Tibial nerve (tissue), 4 donors: ENCODE measurements at regions not wholly inside any gene's neighbourhood (a gene's known extent, or its start where the extent isn't known, plus 50 kb on each side); places are given as distances from the start of the nearest gene placed in this dataset.
"Not testable (repeated sequence)": the region's sequence is repeated elsewhere in the genome, so short reads cannot be mapped to it uniquely, and the experiment has no call there.

ENCODE experiments used
- DNase-seq, 2 donors: peaks; one replicate each; pipeline ENCODE4 v3.0.0-alpha.2; 2019; ENCODE audit warnings: low spot score in 2 of 2
- H3K27ac ChIP-seq, 4 donors: fragments of 200-600 bp; sonication (generic) in 3 of 4; one replicate each; pipeline ENCODE4 v1.5.1; 2017 to 2019; ENCODE audit warnings: mild to moderate bottlenecking in 1 of 4
- H3K27me3 ChIP-seq, 2 donors: fragments of 200-600 bp; sonication (generic) in 1 of 2; one replicate each; pipeline versions ENCODE4 v1.5.1 to v1.6.0; 2017 to 2019
- H3K36me3 ChIP-seq, 3 donors: fragments of 200-600 bp; sonication (generic); one replicate each; pipeline ENCODE4 v1.5.1; 2018 to 2019
- H3K4me1 ChIP-seq, 4 donors: fragments of 200-600 bp; sonication (generic) in 3 of 4; one replicate each; pipeline ENCODE4 v1.5.1; 2017 to 2019
- H3K4me3 ChIP-seq, 4 donors: fragments of 200-600 bp; sonication (generic) in 3 of 4; one replicate each; pipeline ENCODE4 v1.5.1; 2017 to 2019; ENCODE audit warnings: mild to moderate bottlenecking in 1 of 4, moderate library complexity in 1 of 4
- H3K9me3 ChIP-seq, 4 donors: fragments of 200-600 bp; sonication (generic) in 3 of 4; one replicate each; pipeline ENCODE4 v1.5.1; 2017 to 2019
- CTCF ChIP-seq, 5 experiments: fragments of 200-600 bp in 3 of 5; fragments of 450-650 bp in 2 of 5; sonication (generic) in 3 of 5; IDR thresholded peaks; one replicate each; pipeline ENCODE4 v1.5.1; 2016 to 2019; ENCODE audit warnings: antibody characterized with exemption in 5 of 5, mild to moderate bottlenecking in 3 of 5, moderate library complexity in 2 of 5
- EP300 ChIP-seq, 2 donors: sonication (generic); formaldehyde crosslinking; IDR thresholded peaks; one replicate each; pipeline ENCODE4 v1.6.1; 2017; ENCODE audit warnings: antibody characterized with exemption in 2 of 2, mild to moderate bottlenecking in 1 of 2
- POLR2A ChIP-seq, 2 donors: fragments of 450-650 bp; IDR thresholded peaks; one replicate each; pipeline ENCODE4 v1.6.1; 2017; ENCODE audit warnings: antibody characterized with exemption in 2 of 2, mild to moderate bottlenecking in 2 of 2, moderate library complexity in 2 of 2
- WGBS, 2 donors: methylation state at CpG; one replicate each; pipeline ENCODE4 v1.1.5; 2018; 5-methylcytosine and 5-hydroxymethylcytosine counted together

GRCh38 chr9:101836021-101836420, 97.6 kb upstream of the GRIN3A start:
- H3K27ac ChIP-seq = no peak overlapping the region
- TF ChIP-seq EP300 (IDR thresholded peaks at IDR 0.05) (no peak), POLR2A (IDR thresholded peaks at IDR 0.05) (no peak), CTCF (IDR thresholded peaks at IDR 0.05) (no peak)
- no peaks in the 10 kb centered on the region for H3K36me3 ChIP-seq
- no peaks in the 10 kb centered on the region for H3K27me3 ChIP-seq
- WGBS, 2 donors = 39 to 53% methylated on average over 2 of the region's 2 CpGs
- peaks cover 0 to 4% (median 0%) of the 10 kb centered on the region in 4 donors for H3K9me3 ChIP-seq
- DNase-seq = no peak
- no peak overlapping the region for H3K4me3 ChIP-seq
- H3K4me1 ChIP-seq = no peaks in the 10 kb centered on the region

GRCh38 chr9:101832486-101832885, 94.0 kb upstream of the GRIN3A start:
- H3K4me3 ChIP-seq = no peak overlapping the region
- no peaks in the 10 kb centered on the region for H3K9me3 ChIP-seq
- no peak overlapping the region for H3K27ac ChIP-seq
- no peaks in the 10 kb centered on the region for H3K36me3 ChIP-seq
- DNase-seq = no peak
- TF ChIP-seq POLR2A (IDR thresholded peaks at IDR 0.05) = no peak
- TF ChIP-seq CTCF (IDR thresholded peaks at IDR 0.05) = no peak
- TF ChIP-seq EP300 (IDR thresholded peaks at IDR 0.05) = no peak
- no peaks in the 10 kb centered on the region for H3K27me3 ChIP-seq
- no peaks in the 10 kb centered on the region for H3K4me1 ChIP-seq

- H3K9me3 ChIP-seq = peaks cover 0 to 22% (median 0%) of the 10 kb centered on the region in 4 donors
- not testable (repeated sequence) for H3K27me3 ChIP-seq, H3K27ac ChIP-seq, H3K4me3 ChIP-seq, H3K4me1 ChIP-seq, DNase-seq, H3K36me3 ChIP-seq
- 96% methylated on average over 1 of the region's 1 CpG for WGBS, 2 donors
These were observed 83.0 kb upstream of the GRIN3A start for GRCh38 chr9:101821450-101821849.

GRCh38 chr9:101820983-101821382, 82.5 kb upstream of the GRIN3A start:
- H3K27me3 ChIP-seq, H3K4me1 ChIP-seq, DNase-seq, H3K4me3 ChIP-seq, H3K36me3 ChIP-seq, H3K27ac ChIP-seq: not testable (repeated sequence)
- peaks cover 0 to 22% (median 0%) of the 10 kb centered on the region in 4 donors for H3K9me3 ChIP-seq

- Histone ChIP-seq H3K27me3 (no peaks in the 10 kb centered on the region), H3K4me3 (no peak overlapping the region), H3K4me1 (no peaks in the 10 kb centered on the region), H3K27ac (no peak overlapping the region), H3K9me3 (peaks cover 0 to 7% (median 0%) of the 10 kb centered on the region in 4 donors), H3K36me3 (no peaks in the 10 kb centered on the region)
- no peak for TF ChIP-seq EP300 (IDR thresholded peaks at IDR 0.05)
- TF ChIP-seq CTCF (IDR thresholded peaks at IDR 0.05) = no peak
- no peak for TF ChIP-seq POLR2A (IDR thresholded peaks at IDR 0.05)
- no peak for DNase-seq
- WGBS, 2 donors = 92 to 99% methylated on average over 1 of the region's 1 CpG
These were observed 75.6 kb upstream of the GRIN3A start for GRCh38 chr9:101814064-101814463.

DNA sequence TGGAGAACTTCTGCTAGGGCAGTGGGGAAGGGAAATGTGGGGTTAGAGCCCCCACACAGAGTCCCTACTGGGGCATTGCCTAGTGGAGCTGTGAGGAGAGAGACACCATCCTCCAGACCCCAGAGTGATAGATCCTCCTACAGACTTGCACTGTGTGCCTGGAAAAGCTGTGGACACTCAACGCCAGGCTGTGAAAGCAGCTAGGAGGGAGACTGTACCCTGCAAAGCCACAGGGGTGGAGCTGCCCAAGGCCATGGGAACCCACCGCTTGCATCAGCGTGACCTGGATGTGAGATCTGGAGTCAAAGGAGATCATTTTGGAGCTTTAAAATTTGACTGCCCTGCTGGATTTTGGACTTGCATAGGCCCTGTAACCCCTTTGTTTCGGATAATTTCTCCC, 69.4 kb upstream of the GRIN3A start:
- not testable (repeated sequence) for DNase-seq

DNA sequence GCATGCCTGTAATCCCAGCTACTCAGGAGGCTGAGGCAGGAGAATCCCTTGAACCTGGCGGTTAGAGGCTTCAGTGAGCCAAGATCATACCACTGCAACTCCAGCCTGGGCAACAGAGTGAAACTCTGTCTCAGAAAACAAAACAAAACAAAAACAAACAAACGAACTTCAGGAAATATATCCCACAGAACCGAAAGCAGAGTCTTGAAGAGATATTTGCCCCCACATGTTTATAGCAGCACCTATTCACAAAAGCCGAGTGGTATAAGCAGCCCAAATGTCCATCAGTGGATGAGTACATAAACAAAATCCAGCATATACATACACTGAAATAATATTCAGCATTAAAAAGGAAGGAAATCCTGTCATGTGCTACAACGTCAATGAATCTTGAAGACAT, 57.6 kb upstream of the GRIN3A start:
- WGBS, 2 donors = 78 to 82% methylated on average over 5 of the region's 5 CpGs
- Histone ChIP-seq H3K27ac (no peak overlapping the region), H3K9me3 (no peaks in the 10 kb centered on the region), H3K4me3 (no peak overlapping the region), H3K36me3 (no peaks in the 10 kb centered on the region), H3K4me1 (no peaks in the 10 kb centered on the region), H3K27me3 (no peaks in the 10 kb centered on the region)
- no peak for DNase-seq
- no peak for TF ChIP-seq CTCF (IDR thresholded peaks at IDR 0.05)
- TF ChIP-seq POLR2A (IDR thresholded peaks at IDR 0.05) = no peak
- no peak for TF ChIP-seq EP300 (IDR thresholded peaks at IDR 0.05)

More for the DNA sequence above, 69.4 kb upstream of the GRIN3A start:
- not testable (repeated sequence) for H3K9me3 ChIP-seq, H3K27ac ChIP-seq, H3K4me3 ChIP-seq, H3K4me1 ChIP-seq, H3K27me3 ChIP-seq, H3K36me3 ChIP-seq
- WGBS, 2 donors = 91 to 92% methylated on average over 3 to 4 of the region's 4 CpGs
